Transverse colon (tissue), 4 donors: ENCODE measurements at regions not wholly inside any gene's neighbourhood (a gene's known extent, or its start where the extent isn't known, plus 50 kb on each side); places are given as distances from the start of the nearest gene placed in this dataset.

Experiments
- DNase-seq: peaks from one replicate; pipeline ENCODE4 v3.0.0-alpha.2; 2019
- H3K27ac ChIP-seq, 4 donors: fragments of 200-600 bp; sonication (generic); 2 replicates each; pipeline ENCODE4 v1.5.1; 2016 to 2018; ENCODE audit warnings: inconsistent platforms in 4 of 4
- H3K27me3 ChIP-seq: fragments of 200-600 bp; sonication (generic); 2 replicates; pipeline ENCODE4 v1.5.1; 2017; ENCODE audit warnings: inconsistent platforms
- H3K36me3 ChIP-seq, 4 donors: fragments of 200-600 bp; sonication (generic); 2 replicates each; pipeline ENCODE4 v1.5.1; 2017 to 2019; ENCODE audit warnings: inconsistent platforms in 4 of 4
- H3K4me1 ChIP-seq, 4 donors: fragments of 200-600 bp; sonication (generic); 2 replicates each; pipeline ENCODE4 v1.5.1; 2017 to 2020; ENCODE audit warnings: inconsistent platforms in 4 of 4
- H3K4me3 ChIP-seq, 4 donors: fragments of 200-600 bp; sonication (generic); 1 replicate in 1 of 4; 2 replicates in 3 of 4; pipeline versions ENCODE4 v1.5.1 to v1.6.1; 2017 to 2019; ENCODE audit warnings: inconsistent platforms in 4 of 4
- H3K9me3 ChIP-seq, 2 donors: fragments of 200-600 bp; sonication (generic); 2 replicates each; pipeline ENCODE4 v1.5.1; 2017 to 2019; ENCODE audit warnings: inconsistent platforms in 2 of 2
- CTCF ChIP-seq, 5 experiments: fragments of 200-600 bp in 3 of 5; fragments of 450-650 bp in 2 of 5; sonication (generic) in 3 of 5; IDR thresholded peaks; 1 replicate in 2 of 5; 2 replicates in 3 of 5; pipeline ENCODE4 v1.5.1; 2016 to 2017; ENCODE audit warnings: antibody characterized with exemption in 5 of 5, inconsistent platforms in 3 of 5, mild to moderate bottlenecking in 2 of 5, moderate library complexity in 1 of 5
- EP300 ChIP-seq: sonication (generic); formaldehyde crosslinking; IDR thresholded peaks from one replicate; pipeline ENCODE4 v1.6.1; 2017; ENCODE audit warnings: antibody characterized with exemption, low read depth
- POLR2A ChIP-seq: fragments of 450-650 bp; IDR thresholded peaks from one replicate; pipeline ENCODE4 v1.6.1; 2016; ENCODE audit warnings: antibody characterized with exemption, mild to moderate bottlenecking, moderate library complexity
- POLR2AphosphoS5 ChIP-seq, 3 donors: sonication (generic); formaldehyde crosslinking; IDR thresholded peaks; one replicate each; pipeline ENCODE4 v1.6.1; 2016; ENCODE audit warnings: antibody characterized with exemption in 3 of 3
- WGBS, 2 donors: methylation state at CpG; one replicate each; pipeline ENCODE4 v1.1.5; 2018; ENCODE audit warnings: low coverage in 1 of 2; 5-methylcytosine and 5-hydroxymethylcytosine counted together
- in situ Hi-C, 4 donors: fragments of 200-750 bp; cut with MboI; loops; one replicate each; pipeline versions ENCODE4 v1.15.0 to v1.15.1; 2017; ENCODE audit warnings: low sequenced_read_pairs in 3 of 4, low pct_ligation_motif_present in 1 of 4, low pct_unique_long_range_greater_than_20kb in 1 of 4
- intact Hi-C: fragments of 100-400 bp; cut with DNase I; formaldehyde crosslinking; loops from one replicate; pipeline ENCODE4 v1.15.1; 2023; ENCODE audit warnings: low total_unique reads

DNA sequence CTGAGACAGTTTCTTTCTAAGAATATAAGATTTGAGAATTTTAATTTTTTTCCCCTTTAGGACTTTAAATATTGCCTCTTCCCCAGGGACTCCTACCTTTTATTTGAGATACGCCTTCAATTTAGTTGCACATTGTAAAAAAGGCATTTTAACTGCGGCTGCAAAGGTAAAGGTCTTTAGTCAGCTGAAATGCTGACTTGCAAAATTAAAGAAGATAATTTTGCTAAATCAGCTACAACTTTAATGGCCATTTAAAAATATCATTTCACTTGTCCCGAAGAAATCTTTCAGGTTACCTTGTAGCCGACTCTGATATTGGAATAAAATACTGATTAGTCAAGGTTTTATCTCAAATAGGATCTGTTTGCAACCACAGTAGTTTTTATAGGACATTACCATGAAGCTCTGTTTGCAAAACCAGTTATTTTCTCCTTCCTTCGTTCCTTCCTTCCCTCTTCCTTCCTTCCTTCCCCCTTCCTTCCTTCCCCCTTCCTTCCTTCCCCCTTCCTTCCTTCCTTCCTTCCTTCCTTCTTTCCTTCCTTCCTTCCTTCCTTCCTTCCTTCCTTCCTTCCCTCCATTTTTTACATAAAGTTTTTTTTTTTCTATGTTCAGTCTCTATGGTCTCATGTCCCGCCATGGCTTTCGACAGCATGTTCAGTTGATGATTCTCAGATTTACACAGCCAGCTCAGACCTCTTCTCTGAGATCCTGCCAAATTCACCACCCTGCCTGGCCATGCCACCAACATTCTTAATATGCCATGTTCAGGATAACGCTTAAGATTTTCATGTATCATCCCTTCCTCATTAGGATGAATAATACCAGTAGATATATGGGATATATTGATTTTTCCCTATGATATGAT, 405.4 kb upstream of the PRKX start:
- in situ Hi-C loops (no loop called here), intact Hi-C loops (no loop called here)
- H3K36me3 ChIP-seq, result no peaks in the 10 kb centered on the region
- no peak overlapping the region for H3K4me3 ChIP-seq
- H3K9me3 ChIP-seq, result no peaks in the 10 kb centered on the region
- DNase-seq, result no peak
- H3K27me3 ChIP-seq, result no peaks in the 10 kb centered on the region
- no peak overlapping the region for H3K27ac ChIP-seq
- 77 to 83% methylated on average over 1 to 8 of the region's 8 CpGs for WGBS, 2 donors
- H3K4me1 ChIP-seq, result no peaks in the 10 kb centered on the region
- TF ChIP-seq POLR2AphosphoS5 (IDR thresholded peaks at IDR 0.05) (no peak), EP300 (no peak), CTCF (IDR thresholded peaks at IDR 0.05) (no peak), POLR2A (no peak)

DNA sequence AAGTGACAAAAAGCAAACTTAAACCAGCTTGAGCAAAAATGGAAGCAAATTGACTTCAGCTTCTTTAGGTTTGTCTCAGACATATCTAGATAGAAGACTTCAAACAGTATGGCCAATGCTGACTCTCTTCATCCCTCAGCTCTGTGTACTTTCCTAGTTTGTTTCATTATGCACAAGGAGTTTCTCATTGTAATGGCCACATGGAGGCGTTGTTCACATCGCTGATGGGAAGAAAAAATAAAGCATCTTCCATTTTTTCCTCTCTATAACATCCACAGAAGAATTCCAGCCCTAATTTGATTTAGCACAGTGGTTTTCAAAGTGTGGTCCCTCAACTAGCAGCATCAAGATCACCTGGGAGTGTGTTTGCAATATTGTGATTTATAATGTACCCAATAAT, 397.5 kb upstream of the PRKX start:
- Histone ChIP-seq H3K9me3 (no peaks in the 10 kb centered on the region), H3K4me1 (no peaks in the 10 kb centered on the region), H3K4me3 (no peak overlapping the region), H3K36me3 (no peaks in the 10 kb centered on the region), H3K27ac (no peak overlapping the region), H3K27me3 (no peaks in the 10 kb centered on the region)
- 77% methylated on average over 2 of the region's 2 CpGs; no CpG with 5 or more reads in 1 of the 2 donors for WGBS, 2 donors
- TF ChIP-seq POLR2A, result no peak
- TF ChIP-seq CTCF (IDR thresholded peaks at IDR 0.05), result no peak
- intact Hi-C loops (no loop called here), in situ Hi-C loops (no loop called here)
- no peak for DNase-seq

DNA sequence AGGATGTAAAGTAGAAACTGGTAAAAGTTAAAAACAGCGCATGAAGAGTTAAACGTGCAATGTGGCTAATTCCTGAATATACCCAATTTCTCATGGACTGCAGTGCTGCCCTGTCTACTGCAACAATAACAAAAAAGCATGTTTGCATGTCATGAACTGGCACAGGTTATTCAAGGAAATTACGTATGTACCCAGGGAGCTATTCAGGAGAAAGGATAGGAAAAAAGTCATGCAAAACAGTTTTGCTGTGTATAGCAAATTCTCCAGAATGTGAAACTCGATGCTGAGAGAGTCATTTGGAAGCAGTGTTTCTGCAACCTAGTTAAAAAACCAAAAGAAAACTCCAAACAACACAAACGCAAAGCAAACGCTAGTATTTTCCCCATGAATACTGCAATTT, 381.5 kb upstream of the PRKX start:
- no peaks in the 10 kb centered on the region for H3K27me3 ChIP-seq
- H3K9me3 ChIP-seq, result no peaks in the 10 kb centered on the region
- H3K27ac ChIP-seq, result no peak overlapping the region
- TF ChIP-seq CTCF (IDR thresholded peaks at IDR 0.05), result no peak
- TF ChIP-seq POLR2AphosphoS5 (IDR thresholded peaks at IDR 0.05), result no peak
- TF ChIP-seq POLR2A, result no peak
- no peak for TF ChIP-seq EP300
- intact Hi-C loops (no loop called here), in situ Hi-C loops (no loop called here)
- no peak for DNase-seq
- H3K36me3 ChIP-seq, result no peaks in the 10 kb centered on the region
- no peak overlapping the region for H3K4me3 ChIP-seq
- 44 to 60% methylated on average over 5 to 6 of the region's 6 CpGs for WGBS, 2 donors
- H3K4me1 ChIP-seq, result no peaks in the 10 kb centered on the region

DNA sequence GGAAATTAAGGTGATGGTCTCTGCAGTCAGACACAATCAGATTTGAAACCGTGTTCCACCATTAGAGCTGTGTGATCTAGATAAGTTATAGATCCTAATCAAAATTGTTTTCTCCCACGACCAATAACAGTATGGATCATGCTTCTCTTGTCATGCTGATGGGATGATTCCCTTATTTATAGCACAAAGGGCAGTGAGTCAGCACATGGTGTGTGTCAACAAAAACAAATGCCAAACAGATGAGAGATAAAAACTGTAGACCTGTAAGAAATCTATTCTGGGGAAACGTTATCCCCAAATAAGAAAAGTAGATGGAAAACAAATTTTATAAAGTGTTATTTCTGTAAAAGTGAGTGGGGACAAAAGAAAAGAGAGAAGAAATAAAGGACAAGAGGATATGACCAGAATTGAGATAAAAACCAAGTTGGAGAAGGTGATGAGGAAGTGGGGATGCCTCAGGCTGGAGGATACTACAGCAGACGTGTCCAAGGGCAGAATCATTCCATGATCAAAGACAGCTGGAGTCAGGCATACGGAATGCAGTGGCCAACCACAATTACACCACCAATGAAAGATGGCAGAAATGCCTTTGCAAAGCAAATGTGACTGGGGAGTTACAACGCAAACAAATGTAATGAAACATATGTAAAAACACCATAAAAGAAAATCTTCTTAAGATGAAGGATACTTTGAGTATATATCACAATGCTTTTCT, 377.8 kb upstream of the PRKX start:
- in situ Hi-C loops, result no loop called here

More for the DNA sequence above, 377.8 kb upstream of the PRKX start:
- intact Hi-C loops, result no loop called here
- TF ChIP-seq POLR2A, result no peak
- TF ChIP-seq CTCF (IDR thresholded peaks at IDR 0.05), result no peak
- no peak for TF ChIP-seq POLR2AphosphoS5 (IDR thresholded peaks at IDR 0.05)
- no peak for TF ChIP-seq EP300
- Histone ChIP-seq H3K36me3 (no peaks in the 10 kb centered on the region), H3K4me3 (no peak overlapping the region), H3K9me3 (no peaks in the 10 kb centered on the region), H3K27ac (no peak overlapping the region), H3K4me1 (no peaks in the 10 kb centered on the region), H3K27me3 (no peaks in the 10 kb centered on the region)
- WGBS, 2 donors, result 40 to 55% methylated on average over 1 to 6 of the region's 6 CpGs
- no peak for DNase-seq
